Endothelial cell (in vitro differentiated cells): ENCODE measurements at regions not wholly inside any gene's neighbourhood (a gene's known extent, or its start where the extent isn't known, plus 50 kb on each side); places are given as distances from the start of the nearest gene placed in this dataset.

ENCODE experiments used
- DNase-seq: peaks from one replicate; pipeline ENCODE4 v3.0.0; 2021; ENCODE audit warnings: low spot score
- H3K27ac Mint-ChIP-seq: one replicate; pipeline ENCODE4 v1.8.0; 2021; ENCODE audit warnings: mixed read lengths, inconsistent platforms; ENCODE audit not compliant: unreplicated experiment
- H3K27me3 Mint-ChIP-seq: one replicate; pipeline ENCODE4 v1.8.0; 2021; ENCODE audit warnings: mild to moderate bottlenecking, moderate library complexity, mixed read lengths, inconsistent platforms; ENCODE audit not compliant: unreplicated experiment
- H3K36me3 Mint-ChIP-seq: one replicate; pipeline ENCODE4 v1.8.0; 2021; ENCODE audit warnings: mild to moderate bottlenecking, low read depth, mixed read lengths, inconsistent platforms; ENCODE audit not compliant: unreplicated experiment
- H3K4me1 Mint-ChIP-seq: one replicate; pipeline ENCODE4 v1.8.0; 2021; ENCODE audit warnings: mild to moderate bottlenecking, mixed read lengths, inconsistent platforms; ENCODE audit not compliant: unreplicated experiment
- H3K4me3 Mint-ChIP-seq: one replicate; pipeline ENCODE4 v1.8.0; 2021; ENCODE audit warnings: mild to moderate bottlenecking, mixed read lengths, inconsistent platforms; ENCODE audit not compliant: unreplicated experiment
- H3K9me3 Mint-ChIP-seq: one replicate; pipeline ENCODE4 v1.8.0; 2021; ENCODE audit warnings: mixed read lengths, inconsistent platforms; ENCODE audit not compliant: unreplicated experiment
- CTCF ChIP-seq: fragments of 200-600 bp; sonication (generic); IDR thresholded peaks from one replicate; pipeline ENCODE4 v1.5.0; 2021; ENCODE audit warnings: antibody characterized with exemption; ENCODE audit not compliant: unreplicated experiment

- no peak for DNase-seq
- Mint-ChIP-seq H3K27ac (no peak overlapping the region), H3K27me3 (peaks cover 3% of the 10 kb centered on the region), H3K9me3 (no peaks in the 10 kb centered on the region), H3K4me3 (no peak overlapping the region), H3K4me1 (no peaks in the 10 kb centered on the region), H3K36me3 (no peaks in the 10 kb centered on the region)
- TF ChIP-seq CTCF: no peak
Measured at GRCh38 chr3:188955919-188956318, 215.9 kb upstream of the TPRG1 start.

- H3K36me3 Mint-ChIP-seq: no peaks in the 10 kb centered on the region
- peak; percentile 32 for DNase-seq
- peak; percentile 88 for TF ChIP-seq CTCF
- peaks cover 3% of the 10 kb centered on the region for H3K27me3 Mint-ChIP-seq
- no peak overlapping the region for H3K4me3 Mint-ChIP-seq
- H3K9me3 Mint-ChIP-seq: no peaks in the 10 kb centered on the region
- H3K4me1 Mint-ChIP-seq: peaks cover 4% of the 10 kb centered on the region
- no peak overlapping the region for H3K27ac Mint-ChIP-seq
Measured at GRCh38 chr3:188956839-188957489, 214.8 kb upstream of the TPRG1 start.

- Mint-ChIP-seq H3K27ac (no peak overlapping the region), H3K36me3 (no peaks in the 10 kb centered on the region), H3K4me1 (peaks cover 8% of the 10 kb centered on the region), H3K4me3 (no peak overlapping the region), H3K27me3 (no peaks in the 10 kb centered on the region), H3K9me3 (no peaks in the 10 kb centered on the region)
- no peak for DNase-seq
- no peak for TF ChIP-seq CTCF
Measured at GRCh38 chr3:188959013-188959412, 212.8 kb upstream of the TPRG1 start.

- Mint-ChIP-seq H3K4me1 (peaks cover 20% of the 10 kb centered on the region), H3K27ac (no peak overlapping the region), H3K36me3 (no peaks in the 10 kb centered on the region), H3K4me3 (no peak overlapping the region), H3K9me3 (no peaks in the 10 kb centered on the region), H3K27me3 (no peaks in the 10 kb centered on the region)
- no peak for DNase-seq
- TF ChIP-seq CTCF: no peak
Measured at GRCh38 chr3:188962253-188963247, 209.2 kb upstream of the TPRG1 start.

- H3K27me3 Mint-ChIP-seq: no peaks in the 10 kb centered on the region
- H3K27ac Mint-ChIP-seq: no peak overlapping the region
- no peak for DNase-seq
- no peak for TF ChIP-seq CTCF
- H3K9me3 Mint-ChIP-seq: no peaks in the 10 kb centered on the region
- peaks cover 20% of the 10 kb centered on the region for H3K4me1 Mint-ChIP-seq
- H3K4me3 Mint-ChIP-seq: no peak overlapping the region
- H3K36me3 Mint-ChIP-seq: peaks cover 1% of the 10 kb centered on the region
Measured at GRCh38 chr3:188964957-188965356, 206.8 kb upstream of the TPRG1 start.
